H7 (cell line): ENCODE measurements at regions not wholly inside any gene's neighbourhood (a gene's known extent, or its start where the extent isn't known, plus 50 kb on each side); places are given as distances from the start of the nearest gene placed in this dataset.
"Not testable (repeated sequence)": the region's sequence is repeated elsewhere in the genome, so short reads cannot be mapped to it uniquely, and the experiment has no call there.

ENCODE experiments used
- DNase-seq: peaks from one replicate; pipeline ENCODE4 v3.0.0; 2012
- H3K27me3 ChIP-seq: 2 replicates; pipeline ENCODE4 v1.6.0; 2011; ENCODE audit warnings: mild to moderate bottlenecking, low read length; ENCODE audit not compliant: control insufficient read depth, insufficient read depth
- H3K36me3 ChIP-seq: replicated peaks from 2 replicates; pipeline ENCODE4 v1.5.1; 2011; ENCODE audit warnings: low read length; ENCODE audit not compliant: control insufficient read depth, insufficient read depth
- H3K4me3 ChIP-seq: 2 replicates; pipeline ENCODE4 v1.5.1; 2011; ENCODE audit warnings: low read depth, mild to moderate bottlenecking, control low read depth, low read length, moderate library complexity; ENCODE audit not compliant: insufficient read depth

- Histone ChIP-seq H3K4me3 (no peak overlapping the region), H3K27me3 (no peaks in the 10 kb centered on the region), H3K36me3 (no peaks in the 10 kb centered on the region)
- DNase-seq: no peak
These were observed 153.5 kb upstream of the S1PR3 start for GRCh38 chr9:88837731-88838130.

- H3K27me3 ChIP-seq, H3K36me3 ChIP-seq, DNase-seq, H3K4me3 ChIP-seq: not testable (repeated sequence)
These were observed 141.4 kb upstream of the S1PR3 start for GRCh38 chr9:88849878-88850277.

GRCh38 chr9:88852794-88853193 is 138.5 kb upstream of the S1PR3 start:
- no peaks in the 10 kb centered on the region for H3K36me3 ChIP-seq
- DNase-seq: no peak
- no peak overlapping the region for H3K4me3 ChIP-seq
- H3K27me3 ChIP-seq: no peaks in the 10 kb centered on the region

GRCh38 chr9:88870627-88871026 is 120.6 kb upstream of the S1PR3 start:
- Histone ChIP-seq H3K27me3 (no peaks in the 10 kb centered on the region), H3K36me3 (no peaks in the 10 kb centered on the region), H3K4me3 (no peak overlapping the region)
- DNase-seq: no peak

- Histone ChIP-seq H3K36me3 (no peaks in the 10 kb centered on the region), H3K4me3 (no peak overlapping the region), H3K27me3 (no peaks in the 10 kb centered on the region)
- DNase-seq: peak; percentile 33
These were observed 119.6 kb upstream of the S1PR3 start for GRCh38 chr9:88871669-88872068.

GRCh38 chr9:88872192-88872946 is 118.9 kb upstream of the S1PR3 start:
- Histone ChIP-seq H3K27me3 (no peaks in the 10 kb centered on the region), H3K36me3 (no peaks in the 10 kb centered on the region), H3K4me3 (no peak overlapping the region)
- DNase-seq: no peak

GRCh38 chr9:88873635-88874034 is 117.6 kb upstream of the S1PR3 start:
- DNase-seq: no peak
- no peaks in the 10 kb centered on the region for H3K27me3 ChIP-seq
- no peak overlapping the region for H3K4me3 ChIP-seq
- H3K36me3 ChIP-seq: no peaks in the 10 kb centered on the region

- Histone ChIP-seq H3K36me3 (no peaks in the 10 kb centered on the region), H3K4me3 (no peak overlapping the region), H3K27me3 (no peaks in the 10 kb centered on the region)
- no peak for DNase-seq
These were observed 116.9 kb upstream of the S1PR3 start for GRCh38 chr9:88874391-88874790.

- DNase-seq: no peak
- Histone ChIP-seq H3K27me3 (no peaks in the 10 kb centered on the region), H3K36me3 (no peaks in the 10 kb centered on the region), H3K4me3 (no peak overlapping the region)
These were observed 115.7 kb upstream of the S1PR3 start for GRCh38 chr9:88875400-88876120.

- Histone ChIP-seq H3K4me3 (no peak overlapping the region), H3K27me3 (no peaks in the 10 kb centered on the region), H3K36me3 (no peaks in the 10 kb centered on the region)
- no peak for DNase-seq
These were observed 111.1 kb upstream of the S1PR3 start for GRCh38 chr9:88880199-88880598.

GRCh38 chr9:88884291-88884690 is 107.0 kb upstream of the S1PR3 start:
- H3K36me3 ChIP-seq, H3K4me3 ChIP-seq, H3K27me3 ChIP-seq, DNase-seq: not testable (repeated sequence)

GRCh38 chr9:88886762-88887161 is 104.5 kb upstream of the S1PR3 start:
- not testable (repeated sequence) for H3K4me3 ChIP-seq, DNase-seq, H3K36me3 ChIP-seq, H3K27me3 ChIP-seq

GRCh38 chr9:88889386-88889785 is 101.9 kb upstream of the S1PR3 start:
- DNase-seq: no peak

GRCh38 chr9:88890546-88890945 is 100.7 kb upstream of the S1PR3 start:
- no peaks in the 10 kb centered on the region for H3K27me3 ChIP-seq
- H3K36me3 ChIP-seq: no peaks in the 10 kb centered on the region
- H3K4me3 ChIP-seq: no peak overlapping the region
- DNase-seq: no peak

More at GRCh38 chr9:88889386-88889785, 101.9 kb upstream of the S1PR3 start:
- H3K36me3 ChIP-seq: no peaks in the 10 kb centered on the region
- no peak overlapping the region for H3K4me3 ChIP-seq
- H3K27me3 ChIP-seq: no peaks in the 10 kb centered on the region

GRCh38 chr9:88891040-88891439 is 100.2 kb upstream of the S1PR3 start:
- DNase-seq: no peak
- H3K36me3 ChIP-seq: no peaks in the 10 kb centered on the region
- H3K4me3 ChIP-seq: no peak overlapping the region
- H3K27me3 ChIP-seq: no peaks in the 10 kb centered on the region
